ENCODE measurements at regions not wholly inside any gene's neighbourhood (a gene's known extent, or its start where the extent isn't known, plus 50 kb on each side); places are given as distances from the start of the nearest gene placed in this dataset.

GRCh38 chr14:25351269-25351668 lies 301.3 kb upstream of the STXBP6 start:
- TF ChIP-seq, protein P1, sequence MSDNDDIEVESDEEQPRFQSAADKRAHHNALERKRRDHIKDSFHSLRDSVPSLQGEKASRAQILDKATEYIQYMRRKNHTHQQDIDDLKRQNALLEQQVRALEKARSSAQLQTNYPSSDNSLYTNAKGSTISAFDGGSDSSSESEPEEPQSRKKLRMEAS (IDR thresholded peaks at IDR 0.05): no peak

- TF ChIP-seq NFIC (IDR thresholded peaks at IDR 0.05) (no peak), RAD21 (IDR thresholded peaks at IDR 0.05; ENCODE audit: low read depth) (no peak), CEBPB (IDR thresholded peaks at IDR 0.05) (no peak), YY1 (IDR thresholded peaks at IDR 0.05; ENCODE audit: low read depth) (no peak), EGR1 (IDR thresholded peaks at IDR 0.05) (no peak), TEAD4 (IDR thresholded peaks at IDR 0.05) (no peak), FOXM1 (IDR thresholded peaks at IDR 0.05; ENCODE audit: borderline replicate concordance, low read depth) (no peak), TCF12 (IDR thresholded peaks at IDR 0.05; ENCODE audit: low read depth) (no peak), EP300 (IDR thresholded peaks at IDR 0.05; ENCODE audit: borderline replicate concordance) (no peak), CREB1 (IDR thresholded peaks at IDR 0.05; ENCODE audit: low read depth) (no peak)
- TF ChIP-seq, protein P2, sequence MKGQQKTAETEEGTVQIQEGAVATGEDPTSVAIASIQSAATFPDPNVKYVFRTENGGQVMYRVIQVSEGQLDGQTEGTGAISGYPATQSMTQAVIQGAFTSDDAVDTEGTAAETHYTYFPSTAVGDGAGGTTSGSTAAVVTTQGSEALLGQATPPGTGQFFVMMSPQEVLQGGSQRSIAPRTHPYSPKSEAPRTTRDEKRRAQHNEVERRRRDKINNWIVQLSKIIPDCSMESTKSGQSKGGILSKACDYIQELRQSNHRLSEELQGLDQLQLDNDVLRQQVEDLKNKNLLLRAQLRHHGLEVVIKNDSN (IDR thresholded peaks at IDR 0.05): no peak
- TF ChIP-seq, protein P3, sequence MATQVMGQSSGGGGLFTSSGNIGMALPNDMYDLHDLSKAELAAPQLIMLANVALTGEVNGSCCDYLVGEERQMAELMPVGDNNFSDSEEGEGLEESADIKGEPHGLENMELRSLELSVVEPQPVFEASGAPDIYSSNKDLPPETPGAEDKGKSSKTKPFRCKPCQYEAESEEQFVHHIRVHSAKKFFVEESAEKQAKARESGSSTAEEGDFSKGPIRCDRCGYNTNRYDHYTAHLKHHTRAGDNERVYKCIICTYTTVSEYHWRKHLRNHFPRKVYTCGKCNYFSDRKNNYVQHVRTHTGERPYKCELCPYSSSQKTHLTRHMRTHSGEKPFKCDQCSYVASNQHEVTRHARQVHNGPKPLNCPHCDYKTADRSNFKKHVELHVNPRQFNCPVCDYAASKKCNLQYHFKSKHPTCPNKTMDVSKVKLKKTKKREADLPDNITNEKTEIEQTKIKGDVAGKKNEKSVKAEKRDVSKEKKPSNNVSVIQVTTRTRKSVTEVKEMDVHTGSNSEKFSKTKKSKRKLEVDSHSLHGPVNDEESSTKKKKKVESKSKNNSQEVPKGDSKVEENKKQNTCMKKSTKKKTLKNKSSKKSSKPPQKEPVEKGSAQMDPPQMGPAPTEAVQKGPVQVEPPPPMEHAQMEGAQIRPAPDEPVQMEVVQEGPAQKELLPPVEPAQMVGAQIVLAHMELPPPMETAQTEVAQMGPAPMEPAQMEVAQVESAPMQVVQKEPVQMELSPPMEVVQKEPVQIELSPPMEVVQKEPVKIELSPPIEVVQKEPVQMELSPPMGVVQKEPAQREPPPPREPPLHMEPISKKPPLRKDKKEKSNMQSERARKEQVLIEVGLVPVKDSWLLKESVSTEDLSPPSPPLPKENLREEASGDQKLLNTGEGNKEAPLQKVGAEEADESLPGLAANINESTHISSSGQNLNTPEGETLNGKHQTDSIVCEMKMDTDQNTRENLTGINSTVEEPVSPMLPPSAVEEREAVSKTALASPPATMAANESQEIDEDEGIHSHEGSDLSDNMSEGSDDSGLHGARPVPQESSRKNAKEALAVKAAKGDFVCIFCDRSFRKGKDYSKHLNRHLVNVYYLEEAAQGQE (IDR thresholded peaks at IDR 0.05; ENCODE audit: low read depth): no peak
- TF ChIP-seq, protein P1 (IDR thresholded peaks at IDR 0.05): no peak
Observed at GRCh38 chr14:25350802-25351201, 300.9 kb upstream of the STXBP6 start.

GRCh38 chr14:25350021-25350420 lies 300.1 kb upstream of the STXBP6 start:
- TF ChIP-seq, protein P2 (IDR thresholded peaks at IDR 0.05): no peak
- TF ChIP-seq, protein P1 (IDR thresholded peaks at IDR 0.05): no peak
- no peak for TF ChIP-seq TEAD4 (IDR thresholded peaks at IDR 0.05)
- no peak for TF ChIP-seq TCF12 (IDR thresholded peaks at IDR 0.05; ENCODE audit: low read depth)
- TF ChIP-seq CREB1 (IDR thresholded peaks at IDR 0.05; ENCODE audit: low read depth): no peak
- TF ChIP-seq ZBTB7A (IDR thresholded peaks at IDR 0.05; ENCODE audit: low read depth): no peak
- TF ChIP-seq EP300 (IDR thresholded peaks at IDR 0.05; ENCODE audit: borderline replicate concordance): no peak
- no peak for TF ChIP-seq RAD21 (IDR thresholded peaks at IDR 0.05; ENCODE audit: low read depth)
- TF ChIP-seq CEBPB (IDR thresholded peaks at IDR 0.05): no peak
- TF ChIP-seq, protein P3 (IDR thresholded peaks at IDR 0.05; ENCODE audit: low read depth): no peak
- no peak for TF ChIP-seq YY1 (IDR thresholded peaks at IDR 0.05; ENCODE audit: low read depth)
- TF ChIP-seq NFIC (IDR thresholded peaks at IDR 0.05): no peak
- TF ChIP-seq EGR1 (IDR thresholded peaks at IDR 0.05): no peak

GRCh38 chr14:25349269-25349668 lies 299.3 kb upstream of the STXBP6 start:
- TF ChIP-seq, protein P2 (IDR thresholded peaks at IDR 0.05): no peak
- TF ChIP-seq YY1 (IDR thresholded peaks at IDR 0.05; ENCODE audit: low read depth): no peak
- no peak for TF ChIP-seq NFIC (IDR thresholded peaks at IDR 0.05)
- TF ChIP-seq CEBPB (IDR thresholded peaks at IDR 0.05): no peak
- TF ChIP-seq, protein P3 (IDR thresholded peaks at IDR 0.05; ENCODE audit: low read depth): no peak
- TF ChIP-seq FOXM1 (IDR thresholded peaks at IDR 0.05; ENCODE audit: borderline replicate concordance, low read depth): no peak
- TF ChIP-seq CREB1 (IDR thresholded peaks at IDR 0.05; ENCODE audit: low read depth): no peak
- TF ChIP-seq, protein P1 (IDR thresholded peaks at IDR 0.05): no peak
- no peak for TF ChIP-seq EP300 (IDR thresholded peaks at IDR 0.05; ENCODE audit: borderline replicate concordance)
- no peak for TF ChIP-seq ZBTB7A (IDR thresholded peaks at IDR 0.05; ENCODE audit: low read depth)
- TF ChIP-seq RAD21 (IDR thresholded peaks at IDR 0.05; ENCODE audit: low read depth): no peak
- no peak for TF ChIP-seq TCF12 (IDR thresholded peaks at IDR 0.05; ENCODE audit: low read depth)
